AG10803 (cell line): ENCODE measurements at regions not wholly inside any gene's neighbourhood (a gene's known extent, or its start where the extent isn't known, plus 50 kb on each side); places are given as distances from the start of the nearest gene placed in this dataset.

Experiments used
- DNase-seq: peaks from one replicate; pipeline ENCODE4 v3.0.0; 2010; ENCODE audit warnings: low read depth
- H3K4me3 ChIP-seq: 2 replicates; pipeline ENCODE4 v1.5.1; 2011; ENCODE audit warnings: mild to moderate bottlenecking, low read length, control low read depth
- TF ChIP-seq, protein P1 (sequence below): conservative IDR thresholded peaks from 2 replicates; pipeline ENCODE4 v1.5.1; 2011; ENCODE audit warnings: mild to moderate bottlenecking, low read length, control low read depth, inconsistent platforms

DNA sequence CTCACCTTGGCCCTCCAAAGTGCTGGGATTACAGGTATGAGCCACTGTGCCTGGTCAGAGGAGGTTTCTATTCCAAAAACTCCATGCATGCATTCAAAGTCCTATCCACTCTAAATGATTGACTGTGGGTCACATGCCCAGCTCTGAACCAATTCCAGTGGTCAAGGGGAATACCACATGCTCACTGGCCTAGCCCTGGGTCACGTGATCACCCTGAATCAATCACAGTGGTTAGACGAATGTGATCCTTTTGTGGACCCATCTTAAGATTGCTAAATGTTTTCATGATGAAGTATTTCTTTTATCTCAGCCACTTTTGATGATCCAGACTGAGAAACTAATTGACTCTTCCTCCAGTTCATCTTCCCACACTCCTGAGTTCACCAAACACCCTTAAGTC lies 475.8 kb downstream of the PREX1 start:
- TF ChIP-seq, protein P1, sequence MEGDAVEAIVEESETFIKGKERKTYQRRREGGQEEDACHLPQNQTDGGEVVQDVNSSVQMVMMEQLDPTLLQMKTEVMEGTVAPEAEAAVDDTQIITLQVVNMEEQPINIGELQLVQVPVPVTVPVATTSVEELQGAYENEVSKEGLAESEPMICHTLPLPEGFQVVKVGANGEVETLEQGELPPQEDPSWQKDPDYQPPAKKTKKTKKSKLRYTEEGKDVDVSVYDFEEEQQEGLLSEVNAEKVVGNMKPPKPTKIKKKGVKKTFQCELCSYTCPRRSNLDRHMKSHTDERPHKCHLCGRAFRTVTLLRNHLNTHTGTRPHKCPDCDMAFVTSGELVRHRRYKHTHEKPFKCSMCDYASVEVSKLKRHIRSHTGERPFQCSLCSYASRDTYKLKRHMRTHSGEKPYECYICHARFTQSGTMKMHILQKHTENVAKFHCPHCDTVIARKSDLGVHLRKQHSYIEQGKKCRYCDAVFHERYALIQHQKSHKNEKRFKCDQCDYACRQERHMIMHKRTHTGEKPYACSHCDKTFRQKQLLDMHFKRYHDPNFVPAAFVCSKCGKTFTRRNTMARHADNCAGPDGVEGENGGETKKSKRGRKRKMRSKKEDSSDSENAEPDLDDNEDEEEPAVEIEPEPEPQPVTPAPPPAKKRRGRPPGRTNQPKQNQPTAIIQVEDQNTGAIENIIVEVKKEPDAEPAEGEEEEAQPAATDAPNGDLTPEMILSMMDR, result no peak
- H3K4me3 ChIP-seq, result no peak overlapping the region
- no peak for DNase-seq

- H3K4me3 ChIP-seq, result no peak overlapping the region
- no peak for DNase-seq
- TF ChIP-seq, protein P1, result peak; percentile 19; the same call in 1 of the 2 replicates
Observed at GRCh38 chr20:48350313-48350988, 477.3 kb downstream of the PREX1 start.

DNA sequence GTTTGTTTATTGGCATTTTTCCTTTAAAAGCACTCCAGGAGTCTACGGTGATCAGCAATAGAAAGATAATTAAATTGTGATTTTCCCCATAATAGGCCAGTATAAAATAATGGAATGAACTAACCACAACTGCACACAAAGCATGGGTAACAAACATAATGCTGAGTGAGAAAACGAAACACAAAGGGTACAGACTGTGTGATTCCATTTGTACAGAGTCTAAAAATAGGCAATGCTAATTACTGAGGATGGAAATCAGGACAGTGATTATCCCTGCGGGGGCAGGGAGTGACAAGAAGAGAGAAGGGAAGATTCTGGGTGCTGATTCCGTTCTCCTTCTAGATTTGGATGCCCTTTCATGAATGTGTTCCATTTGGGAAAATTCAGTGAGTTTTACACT lies 478.1 kb downstream of the PREX1 start:
- no peak for DNase-seq
- H3K4me3 ChIP-seq, result no peak overlapping the region
- TF ChIP-seq, protein P1, result no peak

- DNase-seq, result no peak
- H3K4me3 ChIP-seq, result no peak overlapping the region
- TF ChIP-seq, protein P1, result no peak
Observed at GRCh38 chr20:48348022-48348421, 479.8 kb downstream of the PREX1 start.

DNA sequence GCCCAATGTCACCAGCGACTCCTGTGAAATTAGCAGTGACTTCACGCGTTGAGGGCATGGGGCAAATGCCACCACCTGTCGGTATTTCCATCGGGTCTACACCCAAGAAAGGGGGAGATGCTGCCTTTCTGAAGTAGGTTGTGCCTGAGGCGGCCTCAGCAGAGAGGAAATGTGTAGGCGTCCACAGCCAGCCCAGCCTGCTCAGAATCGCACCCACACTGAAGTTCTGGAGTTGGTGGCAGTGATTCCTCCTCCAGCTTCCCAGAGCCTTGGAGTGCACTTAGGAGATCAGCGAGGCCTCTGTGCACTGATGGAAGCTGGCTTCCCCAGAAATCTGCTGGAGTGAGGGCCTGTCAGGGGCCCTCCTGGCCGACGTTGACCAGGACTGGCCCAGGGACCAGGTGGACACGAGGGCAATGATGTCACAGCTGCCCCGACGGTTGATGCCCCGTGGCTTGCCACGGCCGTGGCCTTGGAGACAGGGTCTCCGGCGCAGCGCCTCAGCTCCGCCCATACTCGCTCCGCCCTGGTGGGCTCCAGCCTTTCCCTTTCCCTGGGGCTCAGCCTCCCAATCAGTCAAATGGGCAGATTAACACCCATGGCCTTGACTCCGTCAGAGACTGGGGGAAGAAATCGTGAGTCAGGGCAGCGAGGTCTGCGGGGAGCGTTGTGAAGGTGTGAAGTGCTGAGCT lies 484.8 kb downstream of the PREX1 start:
- no peak for DNase-seq
- no peak overlapping the region for H3K4me3 ChIP-seq
- TF ChIP-seq, protein P1, result no peak

GRCh38 chr20:48340883-48341281 lies 486.9 kb downstream of the PREX1 start:
- DNase-seq, result no peak
- TF ChIP-seq, protein P1, result no peak
- H3K4me3 ChIP-seq, result no peak overlapping the region
